Activated CD8-positive, alpha-beta T cell treated with anti-CD3 and anti-CD28 coated beads for 36 hours (primary cell): ENCODE measurements at regions not wholly inside any gene's neighbourhood (a gene's known extent, or its start where the extent isn't known, plus 50 kb on each side); places are given as distances from the start of the nearest gene placed in this dataset.

Experiments used
- ATAC-seq: fragments of 200-7000 bp; cut with Tn5 transposase; one replicate; pipeline ENCODE4 v1.10.0; 2021; ENCODE audit warnings: mild to moderate bottlenecking, moderate library complexity
- CTCF ChIA-PET: fragments of 350-600 bp; sonication (Branson Sonifier 250); formaldehyde crosslinking; loops from one replicate; lab custom pipeline; 2021; ENCODE audit warnings: antibody characterized with exemption; lab: Charles Lee
- POLR2A ChIA-PET: fragments of 350-600 bp; sonication (Branson Sonifier 250); formaldehyde crosslinking; loops from one replicate; lab custom pipeline; 2021; ENCODE audit warnings: antibody characterized with exemption; lab: Charles Lee
- DNase-seq: peaks from one replicate; pipeline ENCODE4 v3.0.0-alpha.2; 2020
- H3K27ac Mint-ChIP-seq: one replicate; pipeline ENCODE4 v1.8.0; 2021; ENCODE audit warnings: mild to moderate bottlenecking, mixed read lengths
- H3K27me3 Mint-ChIP-seq: one replicate; pipeline ENCODE4 v1.8.0; 2021; ENCODE audit warnings: mixed read lengths
- H3K36me3 Mint-ChIP-seq: one replicate; pipeline ENCODE4 v1.8.0; 2021; ENCODE audit warnings: low read depth, mixed read lengths
- H3K4me1 Mint-ChIP-seq: one replicate; pipeline ENCODE4 v1.8.0; 2021; ENCODE audit warnings: low read depth, mixed read lengths
- H3K4me3 Mint-ChIP-seq: one replicate; pipeline ENCODE4 v1.8.0; 2021; ENCODE audit warnings: mild to moderate bottlenecking, moderate library complexity, mixed read lengths
- H3K9me3 Mint-ChIP-seq: one replicate; pipeline ENCODE4 v1.8.0; 2021; ENCODE audit warnings: mixed read lengths
- CTCF ChIP-seq: fragments of 200-600 bp; IDR thresholded peaks from one replicate; pipeline ENCODE4 v1.8.0; 2022; ENCODE audit warnings: antibody characterized with exemption, mild to moderate bottlenecking
- intact Hi-C: fragments of 100-400 bp; cut with micrococcal nuclease; formaldehyde crosslinking; loops from one replicate; pipeline ENCODE4 v1.10.0; 2022

GRCh38 chr10:78731675-78732074, 337.1 kb upstream of the ZMIZ1 start:
- Mint-ChIP-seq H3K4me1 (no peaks in the 10 kb centered on the region), H3K27me3 (peaks cover 10% of the 10 kb centered on the region), H3K27ac (no peak overlapping the region), H3K9me3 (no peaks in the 10 kb centered on the region), H3K4me3 (no peak overlapping the region), H3K36me3 (no peaks in the 10 kb centered on the region)
- ChIA-PET POLR2A (no interaction called here), CTCF (no interaction called here)
- ATAC-seq, result no peak
- intact Hi-C loops, result no loop called here
- TF ChIP-seq CTCF, result no peak
- no peak for DNase-seq

GRCh38 chr10:78732381-78732780, 336.4 kb upstream of the ZMIZ1 start:
- H3K27me3 Mint-ChIP-seq, result peaks cover 10% of the 10 kb centered on the region
- ATAC-seq, result no peak

GRCh38 chr10:78736926-78737630, 331.7 kb upstream of the ZMIZ1 start:
- H3K27ac Mint-ChIP-seq, result no peak overlapping the region
- CTCF ChIA-PET, result interaction anchor here (1.5 kb wide), 1 partner anchor 459 kb away, joined by 3 read pairs; no protein-coding TSS in a partner anchor

More at GRCh38 chr10:78732381-78732780, 336.4 kb upstream of the ZMIZ1 start:
- DNase-seq, result no peak
- no peak for TF ChIP-seq CTCF
- Mint-ChIP-seq H3K27ac (no peak overlapping the region), H3K36me3 (no peaks in the 10 kb centered on the region), H3K4me1 (no peaks in the 10 kb centered on the region), H3K9me3 (no peaks in the 10 kb centered on the region), H3K4me3 (no peak overlapping the region)
- ChIA-PET CTCF (no interaction called here), POLR2A (no interaction called here)
- intact Hi-C loops, result no loop called here

GRCh38 chr10:78737883-78738856, 330.6 kb upstream of the ZMIZ1 start:
- H3K27ac Mint-ChIP-seq, result no peak overlapping the region

More at GRCh38 chr10:78736926-78737630, 331.7 kb upstream of the ZMIZ1 start:
- Mint-ChIP-seq H3K4me3 (no peak overlapping the region), H3K36me3 (no peaks in the 10 kb centered on the region), H3K9me3 (no peaks in the 10 kb centered on the region), H3K27me3 (peaks cover 8% of the 10 kb centered on the region), H3K4me1 (peaks cover under 1% of the 10 kb centered on the region)
- no peak for TF ChIP-seq CTCF
- intact Hi-C loops, result no loop called here
- ATAC-seq (no peak), DNase-seq (no peak)
- POLR2A ChIA-PET, result no interaction called here

More at GRCh38 chr10:78737883-78738856, 330.6 kb upstream of the ZMIZ1 start:
- no peak for TF ChIP-seq CTCF
- CTCF ChIA-PET, result interaction anchor here (0.6 kb wide), 1 partner anchor 778 kb away, joined by 3 read pairs; no protein-coding TSS in a partner anchor
- no peaks in the 10 kb centered on the region for H3K9me3 Mint-ChIP-seq
- intact Hi-C loops, result no loop called here
- no peaks in the 10 kb centered on the region for H3K36me3 Mint-ChIP-seq
- H3K27me3 Mint-ChIP-seq, result peaks cover 7% of the 10 kb centered on the region
- H3K4me1 Mint-ChIP-seq, result peaks cover 10% of the 10 kb centered on the region
- POLR2A ChIA-PET, result no interaction called here
- DNase-seq (no peak), ATAC-seq (no peak)
- H3K4me3 Mint-ChIP-seq, result no peak overlapping the region
